Activated B cell treated with CpG ODN at 0.5 μM for 24 hours (primary cell): ENCODE measurements at regions not wholly inside any gene's neighbourhood (a gene's known extent, or its start where the extent isn't known, plus 50 kb on each side); places are given as distances from the start of the nearest gene placed in this dataset.

Experiments
- ATAC-seq: fragments of 200-7000 bp; cut with Tn5 transposase; one replicate; pipeline ENCODE4 v1.10.0; 2021; ENCODE audit warnings: low read depth, mild to moderate bottlenecking, moderate library complexity
- CTCF ChIA-PET: fragments of 350-600 bp; sonication (Branson Sonifier 250); formaldehyde crosslinking; loops from one replicate; lab custom pipeline; 2021; ENCODE audit warnings: antibody characterized with exemption; lab: Charles Lee
- POLR2A ChIA-PET: fragments of 350-600 bp; sonication (Branson Sonifier 250); formaldehyde crosslinking; loops from one replicate; lab custom pipeline; 2021; ENCODE audit warnings: antibody characterized with exemption; lab: Charles Lee
- DNase-seq: peaks from one replicate; pipeline ENCODE4 v3.0.0; 2022
- H3K27ac Mint-ChIP-seq: one replicate; pipeline ENCODE4 v1.8.0; 2020; ENCODE audit warnings: mixed read lengths
- H3K27me3 Mint-ChIP-seq: one replicate; pipeline ENCODE4 v1.8.0; 2021; ENCODE audit warnings: mixed read lengths
- H3K36me3 Mint-ChIP-seq: one replicate; pipeline ENCODE4 v1.8.0; 2021; ENCODE audit warnings: low read depth, mixed read lengths
- H3K4me1 Mint-ChIP-seq: one replicate; pipeline ENCODE4 v1.8.0; 2021; ENCODE audit warnings: mixed read lengths
- H3K4me3 Mint-ChIP-seq: one replicate; pipeline ENCODE4 v1.8.0; 2020; ENCODE audit warnings: mild to moderate bottlenecking, mixed read lengths
- H3K9me3 Mint-ChIP-seq: one replicate; pipeline ENCODE4 v1.8.0; 2020; ENCODE audit warnings: mixed read lengths
- CTCF ChIP-seq: fragments of 200-600 bp; IDR thresholded peaks from one replicate; pipeline ENCODE4 v1.8.0; 2022; ENCODE audit warnings: antibody characterized with exemption, mild to moderate bottlenecking
- intact Hi-C: fragments of 100-400 bp; cut with micrococcal nuclease; formaldehyde crosslinking; loops from one replicate; pipeline ENCODE4 v1.15.1; 2024

DNA sequence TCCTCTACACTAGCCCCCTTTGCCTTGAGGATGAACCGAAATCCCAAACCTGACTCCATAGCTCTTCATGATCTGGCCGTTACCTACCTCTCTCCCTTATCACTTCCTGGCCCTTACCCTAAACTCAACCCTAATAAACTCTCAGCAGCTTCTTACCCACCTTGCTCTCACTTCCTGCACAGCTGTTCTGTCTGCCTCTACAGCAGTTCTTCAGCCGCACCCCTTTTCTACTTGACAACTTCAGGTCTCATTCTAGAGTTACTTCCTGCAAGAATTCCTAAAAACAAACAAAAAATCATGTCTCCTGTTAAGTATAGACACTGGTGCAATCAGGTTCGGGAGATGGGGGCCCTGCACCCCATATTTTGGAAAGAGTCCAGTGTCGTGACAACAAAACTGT is 239.9 kb upstream of the CELF2 start:
- ChIA-PET CTCF (no interaction called here), POLR2A (no interaction called here)
- H3K27ac Mint-ChIP-seq: no peak overlapping the region
- DNase-seq: no peak
- H3K4me1 Mint-ChIP-seq: no peaks in the 10 kb centered on the region
- no peak for TF ChIP-seq CTCF
- intact Hi-C loops: no loop called here
- no peak for ATAC-seq
- no peak overlapping the region for H3K4me3 Mint-ChIP-seq
- H3K36me3 Mint-ChIP-seq: no peaks in the 10 kb centered on the region
- H3K27me3 Mint-ChIP-seq: peaks cover 11% of the 10 kb centered on the region
- no peaks in the 10 kb centered on the region for H3K9me3 Mint-ChIP-seq

DNA sequence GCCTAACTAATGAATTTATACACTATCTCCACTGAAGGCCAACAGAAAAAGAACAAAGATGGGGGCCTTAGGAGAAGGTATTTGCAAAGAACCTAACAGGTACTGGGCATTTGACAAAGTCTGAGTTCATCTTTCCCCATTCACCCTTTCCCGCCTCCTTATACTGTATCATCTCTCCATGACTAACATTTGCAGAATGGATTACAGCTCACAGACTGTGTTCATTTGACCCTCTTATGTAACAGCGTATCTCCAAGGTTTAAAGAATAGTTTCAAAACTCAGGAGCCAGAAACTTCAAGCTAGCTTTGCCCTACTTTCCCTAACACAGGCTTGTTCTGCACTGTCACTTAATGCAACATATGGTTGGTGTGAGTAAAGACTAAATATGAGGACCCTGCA is 238.7 kb upstream of the CELF2 start:
- no peak overlapping the region for H3K4me3 Mint-ChIP-seq

DNA sequence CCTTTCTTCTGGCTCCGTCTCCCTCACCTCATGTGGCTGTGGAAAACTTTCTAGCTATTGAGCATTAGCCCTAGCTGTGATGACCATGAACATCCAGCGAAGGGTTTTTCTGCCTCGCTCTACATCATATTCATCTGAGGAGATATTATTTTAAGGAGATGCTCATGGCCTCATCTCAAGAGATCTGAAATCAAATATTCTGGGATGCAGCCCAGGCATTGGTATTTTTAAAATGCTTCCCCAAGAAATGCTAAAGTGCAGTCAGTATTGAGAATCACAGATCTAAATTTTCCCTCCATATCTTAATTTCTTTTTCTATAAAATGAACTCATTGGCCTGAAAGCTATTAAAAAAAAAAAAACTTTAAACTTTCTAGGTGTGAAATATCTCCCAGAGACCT is 238.2 kb upstream of the CELF2 start:
- no peak overlapping the region for H3K4me3 Mint-ChIP-seq
- H3K27ac Mint-ChIP-seq: no peak overlapping the region
- CTCF ChIA-PET: no interaction called here
- intact Hi-C loops: no loop called here
- H3K4me1 Mint-ChIP-seq: no peaks in the 10 kb centered on the region
- no peaks in the 10 kb centered on the region for H3K36me3 Mint-ChIP-seq
- H3K9me3 Mint-ChIP-seq: peaks cover 2% of the 10 kb centered on the region
- DNase-seq: no peak
- ATAC-seq: no peak
- no peak for TF ChIP-seq CTCF
- peaks cover 16% of the 10 kb centered on the region for H3K27me3 Mint-ChIP-seq
- POLR2A ChIA-PET: no interaction called here

More for the DNA sequence above, 238.7 kb upstream of the CELF2 start:
- H3K4me1 Mint-ChIP-seq: no peaks in the 10 kb centered on the region
- no peak for DNase-seq
- no peak overlapping the region for H3K27ac Mint-ChIP-seq
- intact Hi-C loops: no loop called here
- CTCF ChIA-PET: no interaction called here
- H3K27me3 Mint-ChIP-seq: peaks cover 14% of the 10 kb centered on the region
- H3K36me3 Mint-ChIP-seq: no peaks in the 10 kb centered on the region
- TF ChIP-seq CTCF: no peak
- POLR2A ChIA-PET: no interaction called here
- no peak for ATAC-seq
- no peaks in the 10 kb centered on the region for H3K9me3 Mint-ChIP-seq

DNA sequence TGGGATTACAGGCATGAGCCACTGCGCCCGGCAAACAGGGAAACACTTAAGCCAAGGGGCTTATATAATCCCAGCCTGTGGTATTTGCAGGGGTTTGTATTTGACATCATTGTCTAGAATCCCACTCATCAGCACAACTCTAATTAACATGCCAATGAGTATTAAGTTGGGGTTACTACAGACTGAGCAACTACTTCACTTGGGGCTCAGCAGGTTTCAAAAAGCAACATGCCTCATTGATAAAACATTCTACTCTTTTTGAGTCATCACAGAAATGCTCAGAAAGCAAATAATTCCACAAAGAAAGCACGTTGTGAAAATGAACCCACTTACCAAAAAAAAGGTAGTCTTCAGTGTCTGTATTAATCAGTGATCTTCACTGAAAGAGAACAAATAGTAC is 236.9 kb upstream of the CELF2 start:
- CTCF ChIA-PET: no interaction called here
- Mint-ChIP-seq H3K27ac (no peak overlapping the region), H3K9me3 (peaks cover 5% of the 10 kb centered on the region), H3K27me3 (peaks cover 18% of the 10 kb centered on the region), H3K4me1 (no peaks in the 10 kb centered on the region), H3K36me3 (no peaks in the 10 kb centered on the region), H3K4me3 (no peak overlapping the region)
- intact Hi-C loops: no loop called here
- DNase-seq (no peak), ATAC-seq (no peak)
- POLR2A ChIA-PET: no interaction called here
- no peak for TF ChIP-seq CTCF

- Mint-ChIP-seq H3K9me3 (peaks cover 5% of the 10 kb centered on the region), H3K27me3 (peaks cover 10% of the 10 kb centered on the region), H3K4me1 (no peaks in the 10 kb centered on the region), H3K36me3 (no peaks in the 10 kb centered on the region), H3K4me3 (no peak overlapping the region), H3K27ac (no peak overlapping the region)
- ATAC-seq: no peak
- no peak for TF ChIP-seq CTCF
- intact Hi-C loops: no loop called here
- no peak for DNase-seq
- ChIA-PET CTCF (no interaction called here), POLR2A (no interaction called here)
These were observed 235.1 kb upstream of the CELF2 start for GRCh38 chr10:10782603-10783002.
